Ovary (tissue), 7 donors: ENCODE measurements at regions not wholly inside any gene's neighbourhood (a gene's known extent, or its start where the extent isn't known, plus 50 kb on each side); places are given as distances from the start of the nearest gene placed in this dataset.

Source experiments
- DNase-seq, 5 donors: peaks; one replicate each; pipeline ENCODE4 v3.0.0-alpha.2; 2019 to 2020
- H3K27ac ChIP-seq, 2 donors: fragments of 200-600 bp; one replicate each; pipeline versions ENCODE4 v1.5.1 to v1.8.0; 2019 to 2022
- H3K27me3 ChIP-seq: fragments of 200-600 bp; one replicate; pipeline ENCODE4 v1.8.0; 2022
- H3K36me3 ChIP-seq: fragments of 200-600 bp; sonication (generic); one replicate; pipeline ENCODE4 v1.5.1; 2019
- H3K4me1 ChIP-seq: one replicate; pipeline ENCODE4 v1.8.1; 2013; ENCODE audit warnings: mild to moderate bottlenecking, moderate library complexity; ENCODE audit not compliant: insufficient read depth
- H3K4me3 ChIP-seq: fragments of 200-600 bp; sonication (generic); one replicate; pipeline ENCODE4 v1.5.1; 2017
- H3K9me3 ChIP-seq, 2 donors: fragments of 200-600 bp in 1 of 2; sonication (generic) in 1 of 2; one replicate each; pipeline versions ENCODE4 v1.5.1 to v1.8.1; 2013 to 2019; ENCODE audit warnings: mild to moderate bottlenecking in 1 of 2, moderate library complexity in 1 of 2
- CTCF ChIP-seq, 3 donors: fragments of 450-650 bp in 2 of 3; fragments of 200-600 bp in 1 of 3; IDR thresholded peaks; one replicate each; pipeline versions ENCODE4 v1.5.1 to v1.8.0; 2016 to 2022; ENCODE audit warnings: antibody characterized with exemption in 3 of 3, mild to moderate bottlenecking in 1 of 3
- EP300 ChIP-seq: sonication (generic); formaldehyde crosslinking; IDR thresholded peaks from one replicate; pipeline ENCODE4 v1.6.1; 2017; ENCODE audit warnings: antibody characterized with exemption
- POLR2A ChIP-seq: fragments of 450-650 bp; IDR thresholded peaks from one replicate; pipeline ENCODE4 v1.6.1; 2017; ENCODE audit warnings: antibody characterized with exemption, mild to moderate bottlenecking, moderate library complexity
- WGBS, 3 donors: extraction: QIAGEN DNeasy Blood & Tissue Kit in 1 of 3; methylation state at CpG; one replicate each; pipeline versions ENCODE4 v1.1.5 to v1.1.7; 2013 to 2017; 5-methylcytosine and 5-hydroxymethylcytosine counted together
- intact Hi-C, 4 donors: fragments of 100-400 bp; cut with DNase I; formaldehyde crosslinking; loops; one replicate each; pipeline versions ENCODE4 v1.11.0 to v1.15.1; 2022 to 2023
- donor health status: DM: no; HTN: no; CAD: no; lungs with moderate emphysema.
- donor health status: DM: no; HTN: no; CAD: no.
- donor health status: Bipolar disorder and iron deficiency.
- donor health status: DM: no; HTN: no; CAD: no.
- donor health status: DM: yes; HTN: yes; CAD: no.

GRCh38 chr5:99022250-99022649, 93.4 kb upstream of the CHD1 start:
- no peak for DNase-seq
- Histone ChIP-seq H3K36me3 (no peaks in the 10 kb centered on the region), H3K4me1 (no peaks in the 10 kb centered on the region), H3K4me3 (no peak overlapping the region), H3K27ac (no peak overlapping the region), H3K27me3 (no peaks in the 10 kb centered on the region), H3K9me3 (no peaks in the 10 kb centered on the region)
- intact Hi-C loops, result no loop called here
- no peak for TF ChIP-seq EP300
- TF ChIP-seq CTCF (IDR thresholded peaks at IDR 0.05), result no peak
- no peak for TF ChIP-seq POLR2A

GRCh38 chr5:99020698-99021048, 91.9 kb upstream of the CHD1 start:
- H3K9me3 ChIP-seq, result no peaks in the 10 kb centered on the region
- no peak overlapping the region for H3K4me3 ChIP-seq
- H3K27ac ChIP-seq, result no peak overlapping the region
- DNase-seq, result no peak
- H3K36me3 ChIP-seq, result no peaks in the 10 kb centered on the region
- TF ChIP-seq EP300, result no peak
- TF ChIP-seq CTCF (IDR thresholded peaks at IDR 0.05), result no peak
- TF ChIP-seq POLR2A, result no peak
- H3K4me1 ChIP-seq, result no peaks in the 10 kb centered on the region
- no peaks in the 10 kb centered on the region for H3K27me3 ChIP-seq
- intact Hi-C loops, result no loop called here

GRCh38 chr5:99019812-99020697, 91.2 kb upstream of the CHD1 start:
- H3K36me3 ChIP-seq, result no peaks in the 10 kb centered on the region
- H3K4me3 ChIP-seq, result no peak overlapping the region
- H3K4me1 ChIP-seq, result no peaks in the 10 kb centered on the region
- intact Hi-C loops, result no loop called here
- DNase-seq, result no peak
- no peak overlapping the region for H3K27ac ChIP-seq
- TF ChIP-seq EP300 (no peak), CTCF (IDR thresholded peaks at IDR 0.05) (no peak), POLR2A (no peak)
- no peaks in the 10 kb centered on the region for H3K27me3 ChIP-seq
- 7 to 10% (median 7%) methylated on average over 3 of the region's 3 CpGs for WGBS, 3 donors
- no peaks in the 10 kb centered on the region for H3K9me3 ChIP-seq

GRCh38 chr5:99019254-99019653, 90.4 kb upstream of the CHD1 start:
- H3K4me1 ChIP-seq, result no peaks in the 10 kb centered on the region
- no peak overlapping the region for H3K4me3 ChIP-seq
- no peak for DNase-seq
- no peaks in the 10 kb centered on the region for H3K9me3 ChIP-seq
- no peaks in the 10 kb centered on the region for H3K36me3 ChIP-seq
- intact Hi-C loops, result no loop called here
- TF ChIP-seq CTCF (IDR thresholded peaks at IDR 0.05), result no peak
- no peak for TF ChIP-seq EP300
- TF ChIP-seq POLR2A, result no peak
- no peak overlapping the region for H3K27ac ChIP-seq
- no peaks in the 10 kb centered on the region for H3K27me3 ChIP-seq
- WGBS, 3 donors, result 70 to 85% (median 83%) methylated on average over 6 of the region's 6 CpGs
